T-helper 2 cell (primary cell): ENCODE measurements at regions not wholly inside any gene's neighbourhood (a gene's known extent, or its start where the extent isn't known, plus 50 kb on each side); places are given as distances from the start of the nearest gene placed in this dataset.
A peak's percentile ranks its signal among the peaks of the same experiment; 100 is the strongest.
"Not testable (repeated sequence)": the region's sequence is repeated elsewhere in the genome, so short reads cannot be mapped to it uniquely, and the experiment has no call there.

ENCODE experiments used
- DNase-seq, 5 experiments: peaks; one replicate each; pipeline versions ENCODE4 v3.0.0 to v3.0.0-alpha.2; 2012 to 2022

- no peak for DNase-seq
Measured at GRCh38 chr12:115387467-115387901, 703.5 kb upstream of the TBX3 start.

DNA sequence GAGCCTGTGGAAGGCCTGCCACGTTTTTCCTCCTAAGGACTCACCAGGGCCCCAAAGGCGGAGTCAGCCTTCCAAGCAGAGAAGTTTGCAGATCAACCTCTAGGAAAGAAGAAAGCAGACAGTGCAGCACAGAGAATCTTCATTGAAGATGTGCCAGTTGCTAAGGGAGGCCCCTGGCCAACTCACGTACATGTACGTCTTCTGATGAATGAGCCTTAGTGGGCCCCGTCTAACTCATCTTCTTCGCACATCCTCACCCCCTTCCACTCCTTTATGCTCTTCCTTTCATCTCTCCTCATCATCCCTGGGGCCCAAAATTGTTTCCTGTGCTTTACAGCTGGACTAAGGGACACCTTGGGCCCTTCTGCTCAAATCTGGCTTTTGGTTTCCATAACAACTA lies 703.0 kb upstream of the TBX3 start:
- no peak for DNase-seq

DNA sequence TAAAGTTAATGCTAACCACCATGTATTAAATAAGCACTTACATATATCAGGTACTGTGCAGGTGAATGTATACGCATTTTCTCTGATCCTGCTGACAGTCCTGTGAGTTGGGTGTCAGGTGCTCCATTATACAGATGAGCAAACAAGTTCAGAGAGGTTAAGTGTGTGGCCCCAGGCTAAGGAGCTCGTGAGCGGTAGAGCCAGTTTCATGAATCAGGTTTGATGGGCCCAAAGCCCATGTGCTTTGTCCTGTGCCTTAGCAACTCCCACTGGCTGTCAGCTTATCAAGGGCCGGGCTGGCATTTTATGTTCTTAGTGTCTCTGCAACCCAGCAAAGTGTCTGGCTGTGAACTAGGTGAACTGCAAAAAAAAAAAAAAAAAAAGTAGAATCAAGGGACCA lies 701.2 kb upstream of the TBX3 start:
- DNase-seq: no peak

GRCh38 chr12:115384391-115384790 lies 700.4 kb upstream of the TBX3 start:
- DNase-seq: no peak

DNA sequence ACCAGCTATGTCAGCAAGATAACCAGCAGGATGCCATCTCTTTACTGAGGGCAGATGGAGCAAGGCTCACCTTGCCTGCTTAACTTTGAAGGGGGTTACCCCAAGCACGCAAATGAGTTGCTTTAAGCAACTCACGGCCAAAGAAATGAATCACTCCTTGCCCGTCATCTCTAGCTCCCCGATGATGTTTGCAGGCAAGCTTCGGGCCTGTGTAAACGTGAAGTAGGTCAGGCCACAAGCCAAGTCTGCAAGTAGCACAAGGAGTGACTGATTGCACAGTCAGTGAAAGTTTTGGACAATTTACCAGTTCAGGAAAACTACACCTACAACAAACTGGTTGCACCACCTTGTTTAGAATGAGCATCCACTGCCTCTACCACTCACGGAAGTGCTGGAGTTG lies 699.7 kb upstream of the TBX3 start:
- no peak for DNase-seq

- no peak for DNase-seq
Measured at GRCh38 chr12:115382681-115383080, 698.7 kb upstream of the TBX3 start.

DNA sequence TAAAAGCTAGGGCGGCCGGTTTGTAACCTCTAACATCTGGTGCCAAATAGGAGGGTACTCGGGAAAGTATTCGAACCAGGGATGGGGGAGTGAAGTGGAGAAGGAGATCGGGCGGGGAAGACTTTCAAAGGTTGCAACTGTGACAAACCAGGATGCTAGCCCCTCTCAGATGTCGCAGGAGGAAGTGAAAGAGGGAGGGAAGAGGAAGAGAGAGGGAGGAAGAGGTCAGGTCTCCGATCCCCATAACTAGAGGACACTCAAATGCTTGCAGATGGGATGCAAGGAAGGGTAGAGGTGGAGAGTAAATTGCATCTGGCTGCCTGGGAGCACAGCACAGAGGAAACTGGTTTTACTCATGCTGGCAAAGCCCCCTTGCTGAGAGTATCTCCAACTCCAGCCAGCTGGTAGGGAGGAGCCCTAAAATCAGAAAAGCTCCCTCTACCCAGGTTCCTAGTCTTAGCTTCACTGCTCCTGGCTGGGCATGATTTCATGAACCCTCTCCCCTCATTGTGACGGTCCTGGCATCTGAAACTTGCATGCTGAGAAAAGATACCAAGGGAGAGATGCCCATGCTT lies 696.7 kb upstream of the TBX3 start:
- DNase-seq: no peak

DNA sequence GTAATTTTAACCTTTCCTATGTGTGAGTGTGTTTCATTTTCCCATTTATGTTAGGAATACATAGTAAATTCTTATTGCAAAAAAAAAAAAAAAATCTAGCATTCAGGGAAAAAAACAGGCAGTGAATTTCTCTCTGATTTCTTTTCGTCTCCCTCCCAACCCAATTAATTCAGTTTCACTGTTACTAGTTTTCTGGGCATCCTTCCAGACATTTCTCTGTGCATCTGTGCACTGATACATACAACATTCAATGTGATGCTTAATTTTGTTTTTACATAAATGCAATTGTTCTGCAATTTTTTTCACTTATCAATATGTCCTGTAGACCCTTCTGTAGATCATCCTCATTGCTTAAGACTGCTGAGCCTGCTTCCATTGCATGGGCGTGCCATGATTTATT lies 694.3 kb upstream of the TBX3 start:
- DNase-seq: no peak

- DNase-seq: no peak
Measured at GRCh38 chr12:115377779-115378178, 693.8 kb upstream of the TBX3 start.

- DNase-seq: no peak
Measured at GRCh38 chr12:115377230-115377629, 693.3 kb upstream of the TBX3 start.

DNA sequence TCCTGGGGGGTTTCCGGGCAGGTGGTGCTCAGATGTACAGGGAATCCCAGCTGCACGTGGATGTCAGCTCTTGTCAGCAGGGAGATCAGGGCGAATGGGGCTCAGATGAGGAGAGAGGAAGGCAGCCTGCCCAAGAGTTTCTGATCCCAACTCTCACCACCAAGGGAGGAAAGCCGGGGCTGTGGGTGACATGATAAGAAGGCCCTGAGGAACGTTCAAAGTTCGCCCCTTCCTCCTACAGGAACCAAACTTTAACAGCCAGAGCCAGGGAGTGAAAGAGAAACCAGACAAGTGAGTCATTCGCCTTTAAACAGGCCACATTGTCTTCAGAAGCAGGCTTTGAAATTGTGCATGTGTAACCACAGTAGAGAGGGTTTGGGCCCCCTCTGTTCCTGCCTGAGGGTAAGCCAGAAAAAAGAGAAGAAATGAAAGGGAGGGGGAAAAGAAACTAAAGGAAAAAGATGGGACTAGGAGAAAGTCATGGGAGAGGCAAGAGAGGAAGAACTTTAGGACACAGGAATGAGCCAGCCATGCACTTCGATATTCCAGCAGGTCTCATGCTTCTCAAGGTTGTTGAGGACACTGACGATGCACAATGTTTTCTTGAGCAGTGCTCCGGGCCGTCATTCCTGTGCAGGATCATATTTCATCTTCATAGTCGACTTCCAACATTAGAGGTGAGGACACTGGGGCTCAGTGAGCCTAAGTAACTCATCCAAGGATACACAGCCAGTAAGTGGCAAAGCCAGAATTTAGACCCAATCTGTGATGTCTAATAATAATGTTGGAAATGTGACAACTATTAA lies 691.4 kb upstream of the TBX3 start:
- DNase-seq: peak in 1 of 5 experiments; percentile 4

GRCh38 chr12:115374480-115375185 lies 690.7 kb upstream of the TBX3 start:
- no peak for DNase-seq

GRCh38 chr12:115371711-115372110 lies 687.7 kb upstream of the TBX3 start:
- DNase-seq: no peak

DNA sequence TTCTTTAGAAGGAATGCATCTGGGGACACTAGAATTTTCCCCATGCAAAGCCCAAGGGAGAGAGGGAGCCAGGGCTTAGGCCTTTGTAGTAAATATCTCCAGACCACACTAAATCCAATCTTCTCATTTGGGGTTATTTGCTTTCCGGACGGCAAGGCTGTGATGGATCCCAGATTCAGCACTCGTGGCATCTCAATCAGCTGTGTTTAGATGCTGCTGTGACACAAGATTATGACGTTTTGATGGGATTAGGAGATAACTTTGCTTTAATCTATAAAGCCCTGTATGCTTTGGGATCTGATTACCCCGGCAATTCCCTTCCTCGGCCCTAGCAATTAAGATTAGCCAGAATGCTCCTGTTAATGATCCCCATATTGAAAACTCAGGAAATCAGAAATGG lies 686.7 kb upstream of the TBX3 start:
- DNase-seq: no peak

- DNase-seq: no peak
Measured at GRCh38 chr12:115370207-115370606, 686.2 kb upstream of the TBX3 start.

- not testable (repeated sequence) for DNase-seq
Measured at GRCh38 chr12:115366277-115366676, 682.3 kb upstream of the TBX3 start.

DNA sequence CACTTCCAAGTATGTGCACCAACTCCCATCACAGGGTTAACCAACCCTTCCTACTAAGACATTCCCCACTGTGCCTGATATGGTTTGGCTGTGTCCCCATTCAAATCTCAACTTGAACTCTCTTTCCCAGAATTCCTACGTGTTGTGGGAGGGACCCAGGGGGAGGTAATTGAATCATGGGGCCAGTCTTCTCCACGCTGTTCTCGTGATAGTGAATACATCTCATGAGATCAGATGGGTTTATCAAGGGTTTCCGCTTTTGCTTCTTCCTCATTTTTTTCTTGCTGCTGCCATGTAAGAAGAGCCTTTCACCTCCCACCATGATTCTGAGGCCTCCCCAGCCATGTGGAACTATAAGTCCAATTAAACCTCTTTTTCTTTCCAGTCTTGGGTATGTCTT lies 681.8 kb upstream of the TBX3 start:
- not testable (repeated sequence) for DNase-seq

DNA sequence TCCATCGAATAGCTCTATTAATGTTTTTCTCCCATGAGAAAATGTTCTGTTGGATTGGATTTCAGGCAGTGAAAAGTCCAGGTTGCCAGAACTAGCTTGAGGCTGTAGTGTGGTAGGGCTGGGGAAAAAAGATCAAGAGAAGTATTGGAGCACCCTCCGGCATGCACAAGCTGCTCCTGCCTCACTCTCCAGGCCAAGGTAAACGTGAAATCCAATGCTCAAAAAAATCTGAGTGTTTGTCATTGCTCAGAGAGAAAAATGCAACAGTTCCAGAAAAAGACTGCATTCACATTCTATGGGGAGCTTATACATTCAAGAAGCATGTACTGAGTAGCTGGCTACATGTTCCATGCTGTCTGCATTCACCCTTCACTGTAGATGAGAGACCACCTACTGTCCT lies 680.9 kb upstream of the TBX3 start:
- no peak for DNase-seq

DNA sequence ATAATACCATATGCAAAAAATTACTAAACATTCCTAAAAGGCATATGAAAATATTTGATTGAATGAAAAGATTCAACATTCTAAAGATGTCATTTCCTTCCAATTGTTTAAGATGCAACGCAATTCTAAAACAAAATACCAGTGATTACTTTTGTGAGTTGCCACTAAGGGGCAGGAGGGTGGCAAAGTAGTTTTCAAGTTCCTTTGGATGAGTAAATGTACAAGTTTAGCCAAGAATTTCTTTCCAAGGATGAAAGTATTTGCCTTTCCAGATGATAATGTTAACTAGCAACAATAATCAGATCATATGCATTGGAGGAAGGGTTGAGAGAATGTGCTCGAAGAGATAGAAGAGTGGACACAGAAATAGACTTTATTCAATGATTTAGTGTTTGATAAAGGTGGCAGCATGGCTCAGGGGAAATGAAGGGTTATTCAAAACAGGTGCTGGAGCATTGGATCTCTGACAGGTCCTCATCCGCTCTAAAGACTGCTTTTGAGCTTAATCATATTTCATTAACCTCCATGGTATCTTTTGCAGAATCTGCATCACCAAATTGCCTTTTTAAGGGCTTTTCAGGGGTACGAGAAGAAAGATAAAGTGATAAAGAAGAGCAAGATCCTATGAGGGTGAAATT lies 678.5 kb upstream of the TBX3 start:
- DNase-seq: no peak

DNA sequence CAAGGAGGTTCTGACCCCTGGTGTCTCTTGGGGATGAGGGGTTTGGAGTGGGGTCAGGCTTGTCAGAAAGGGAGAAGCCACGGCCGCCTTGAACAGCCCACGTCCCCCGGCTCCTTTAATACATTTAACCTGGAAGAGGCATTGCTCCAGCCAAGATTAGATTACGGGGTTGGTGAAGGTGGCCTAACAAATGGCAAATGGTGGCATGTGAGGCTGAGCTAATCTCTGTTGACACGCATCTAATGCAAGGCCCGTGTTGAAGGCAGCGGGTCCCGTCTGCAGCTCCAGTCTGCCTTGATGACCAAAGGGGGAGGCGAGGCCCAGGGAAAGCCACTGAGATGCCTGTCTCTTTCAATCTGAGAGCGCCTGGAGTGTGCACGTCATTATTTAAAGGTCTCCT lies 673.7 kb upstream of the TBX3 start:
- DNase-seq: no peak

DNA sequence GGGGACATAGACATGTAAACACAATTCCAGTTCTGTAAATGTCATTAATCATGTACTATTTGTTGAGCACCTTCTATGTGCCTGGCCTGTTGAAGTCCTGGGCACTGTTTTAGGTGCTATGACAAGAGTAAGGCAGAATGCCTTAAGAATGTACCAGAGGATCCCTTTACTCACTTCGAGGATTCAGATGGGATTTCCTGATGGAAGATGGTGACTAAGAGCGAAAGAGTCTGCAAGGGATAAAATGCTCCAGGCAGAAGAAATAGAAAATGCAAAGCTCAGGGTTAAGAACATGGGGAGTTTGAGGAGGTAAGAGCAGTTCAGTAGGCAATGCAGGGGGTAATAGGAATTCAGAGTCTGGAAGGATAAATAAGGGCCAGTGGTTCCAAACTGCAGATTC lies 671.3 kb upstream of the TBX3 start:
- DNase-seq: no peak

DNA sequence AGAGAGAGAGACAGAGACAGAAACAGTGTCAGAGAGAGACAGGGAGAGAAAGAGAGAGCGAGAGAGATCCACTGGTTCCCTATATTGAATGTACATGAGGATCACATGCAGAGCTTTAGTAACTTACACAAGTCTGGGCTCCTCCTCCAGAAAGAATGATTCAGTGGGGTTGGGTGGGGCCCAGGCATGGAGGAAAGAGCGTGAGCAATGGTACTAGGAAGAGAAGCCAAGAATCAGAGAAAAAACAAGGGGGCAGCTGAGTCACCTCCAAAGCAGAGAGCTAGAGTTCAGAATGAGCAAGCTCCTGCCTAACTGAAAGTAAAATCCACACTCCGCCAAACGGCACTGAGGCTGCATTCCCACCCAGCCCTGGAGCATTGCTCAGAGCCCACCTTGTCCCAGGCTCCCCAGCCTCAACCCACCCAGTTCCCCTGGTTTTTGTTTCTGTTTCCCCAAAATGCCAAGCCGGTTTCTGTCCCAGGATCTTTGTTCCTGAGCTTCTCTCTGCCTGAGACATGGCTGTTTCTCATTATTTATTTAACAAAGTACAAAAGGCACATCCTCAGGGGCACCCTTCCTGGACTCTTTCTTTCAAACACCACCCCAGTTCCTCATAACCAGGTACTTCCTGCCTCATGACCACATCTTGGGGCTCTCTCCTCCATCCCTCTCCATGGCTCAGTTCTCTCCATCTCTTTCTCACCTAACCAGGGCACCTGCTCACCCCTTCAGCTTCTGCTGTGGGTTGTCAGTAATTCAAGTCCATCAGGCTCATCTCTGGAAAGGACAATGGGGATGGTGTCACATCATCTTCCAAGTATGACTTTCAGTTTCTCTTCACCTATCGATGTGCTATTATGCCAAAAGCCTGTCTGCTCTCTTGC lies 670.3 kb upstream of the TBX3 start:
- DNase-seq: peak in 1 of 5 experiments; percentile 2
